Type B pancreatic cell (in vitro differentiated cells): ENCODE measurements at regions not wholly inside any gene's neighbourhood (a gene's known extent, or its start where the extent isn't known, plus 50 kb on each side); places are given as distances from the start of the nearest gene placed in this dataset.

Experiments
- DNase-seq: peaks from one replicate; pipeline ENCODE4 v3.0.0; 2021; ENCODE audit warnings: mixed read lengths; ENCODE audit not compliant: unreplicated experiment; ENCODE audit errors: extremely low spot score
- H3K27ac Mint-ChIP-seq: 2 replicates; pipeline ENCODE4 v1.8.0; 2021; ENCODE audit warnings: mild to moderate bottlenecking, mixed read lengths
- H3K27me3 Mint-ChIP-seq: 2 replicates; pipeline ENCODE4 v1.8.0; 2021; ENCODE audit warnings: mixed read lengths
- H3K36me3 Mint-ChIP-seq: 2 replicates; pipeline ENCODE4 v1.8.0; 2021; ENCODE audit warnings: mixed read lengths
- H3K4me1 Mint-ChIP-seq: one replicate; pipeline ENCODE4 v1.8.0; 2021; ENCODE audit warnings: mixed read lengths; ENCODE audit not compliant: unreplicated experiment
- H3K4me3 Mint-ChIP-seq: 2 replicates; pipeline ENCODE4 v1.8.0; 2021; ENCODE audit warnings: mild to moderate bottlenecking, mixed read lengths
- H3K9me3 Mint-ChIP-seq: 2 replicates; pipeline ENCODE4 v1.8.0; 2021; ENCODE audit warnings: mixed read lengths
- CTCF ChIP-seq: fragments of 200-600 bp; sonication (generic); conservative IDR thresholded peaks from 2 replicates; pipeline ENCODE4 v1.5.0; 2021; ENCODE audit warnings: antibody characterized with exemption, mild to moderate bottlenecking

- no peak overlapping the region for H3K4me3 Mint-ChIP-seq
- H3K27ac Mint-ChIP-seq: no peak overlapping the region
- no peaks in the 10 kb centered on the region for H3K36me3 Mint-ChIP-seq
- no peak for TF ChIP-seq CTCF
- no peak for DNase-seq
- H3K9me3 Mint-ChIP-seq: no peaks in the 10 kb centered on the region
- H3K4me1 Mint-ChIP-seq: peaks cover 20% of the 10 kb centered on the region
- no peaks in the 10 kb centered on the region for H3K27me3 Mint-ChIP-seq
Observed at GRCh38 chr4:174398728-174399127, 115.0 kb downstream of the CEP44 start.

GRCh38 chr4:174397366-174398155, 113.8 kb downstream of the CEP44 start:
- DNase-seq: no peak
- Mint-ChIP-seq H3K9me3 (no peaks in the 10 kb centered on the region), H3K4me1 (peaks cover 12% of the 10 kb centered on the region), H3K4me3 (no peak overlapping the region), H3K36me3 (no peaks in the 10 kb centered on the region), H3K27me3 (no peaks in the 10 kb centered on the region), H3K27ac (no peak overlapping the region)
- no peak for TF ChIP-seq CTCF

- no peak overlapping the region for H3K27ac Mint-ChIP-seq
- no peaks in the 10 kb centered on the region for H3K9me3 Mint-ChIP-seq
- no peaks in the 10 kb centered on the region for H3K36me3 Mint-ChIP-seq
- peaks cover 3% of the 10 kb centered on the region for H3K4me1 Mint-ChIP-seq
- no peaks in the 10 kb centered on the region for H3K27me3 Mint-ChIP-seq
- DNase-seq: no peak
- no peak for TF ChIP-seq CTCF
- H3K4me3 Mint-ChIP-seq: no peak overlapping the region
Observed at GRCh38 chr4:174396599-174397110, 112.9 kb downstream of the CEP44 start.

- Mint-ChIP-seq H3K4me1 (no peaks in the 10 kb centered on the region), H3K36me3 (no peaks in the 10 kb centered on the region), H3K4me3 (no peak overlapping the region), H3K27ac (no peak overlapping the region), H3K9me3 (no peaks in the 10 kb centered on the region), H3K27me3 (no peaks in the 10 kb centered on the region)
- no peak for DNase-seq
- TF ChIP-seq CTCF: no peak
Observed at GRCh38 chr4:174394915-174395314, 111.2 kb downstream of the CEP44 start.

- H3K27me3 Mint-ChIP-seq: no peaks in the 10 kb centered on the region
- peaks cover 11% of the 10 kb centered on the region for H3K4me1 Mint-ChIP-seq
Observed at GRCh38 chr4:174389439-174389838, 105.7 kb downstream of the CEP44 start.

More at GRCh38 chr4:174389439-174389838, 105.7 kb downstream of the CEP44 start:
- DNase-seq: no peak
- Mint-ChIP-seq H3K9me3 (no peaks in the 10 kb centered on the region), H3K4me3 (no peak overlapping the region), H3K27ac (no peak overlapping the region), H3K36me3 (no peaks in the 10 kb centered on the region)
- no peak for TF ChIP-seq CTCF
